HG02970 (cell line): ENCODE measurements at regions not wholly inside any gene's neighbourhood (a gene's known extent, or its start where the extent isn't known, plus 50 kb on each side); places are given as distances from the start of the nearest gene placed in this dataset.

Experiments
- ATAC-seq: cut with Tn5 transposase; IDR thresholded peaks from one replicate; pipeline ENCODE4 v1.9.1; 2021; ENCODE audit warnings: mild to moderate bottlenecking, moderate library complexity, moderate number of reproducible peaks; ENCODE audit not compliant: unreplicated experiment, low FRiP score

GRCh38 chr4:137468836-137469235 is 63.5 kb downstream of the PCDH18 start:
- ATAC-seq, result no peak

- no peak for ATAC-seq
Measured at GRCh38 chr4:137467537-137467936, 64.8 kb downstream of the PCDH18 start.

- ATAC-seq, result no peak
Measured at GRCh38 chr4:137463377-137464003, 68.8 kb downstream of the PCDH18 start.

- no peak for ATAC-seq
Measured at GRCh38 chr4:137455647-137456321, 76.5 kb downstream of the PCDH18 start.

GRCh38 chr4:137454767-137455166 is 77.5 kb downstream of the PCDH18 start:
- no peak for ATAC-seq

- no peak for ATAC-seq
Measured at GRCh38 chr4:137452799-137453198, 79.5 kb downstream of the PCDH18 start.

GRCh38 chr4:137451172-137451825 is 81.0 kb downstream of the PCDH18 start:
- ATAC-seq, result no peak

- ATAC-seq, result no peak
Measured at GRCh38 chr4:137448402-137448801, 83.9 kb downstream of the PCDH18 start.

- ATAC-seq, result no peak
Measured at GRCh38 chr4:137446071-137446470, 86.2 kb downstream of the PCDH18 start.

GRCh38 chr4:137443031-137443800 is 89.1 kb downstream of the PCDH18 start:
- ATAC-seq, result no peak

GRCh38 chr4:137432446-137433311 is 99.6 kb downstream of the PCDH18 start:
- no peak for ATAC-seq

- ATAC-seq, result no peak
Measured at GRCh38 chr4:137430171-137430570, 102.1 kb downstream of the PCDH18 start.

- no peak for ATAC-seq
Measured at GRCh38 chr4:137427411-137427810, 104.9 kb downstream of the PCDH18 start.

- ATAC-seq, result no peak
Measured at GRCh38 chr4:137425281-137425680, 107.0 kb downstream of the PCDH18 start.

- no peak for ATAC-seq
Measured at GRCh38 chr4:137422666-137423065, 109.6 kb downstream of the PCDH18 start.

GRCh38 chr4:137421796-137422195 is 110.5 kb downstream of the PCDH18 start:
- no peak for ATAC-seq

GRCh38 chr4:137420901-137421396 is 111.3 kb downstream of the PCDH18 start:
- ATAC-seq, result no peak

- ATAC-seq, result no peak
Measured at GRCh38 chr4:137417676-137418075, 114.6 kb downstream of the PCDH18 start.

GRCh38 chr4:137414802-137415201 is 117.5 kb downstream of the PCDH18 start:
- no peak for ATAC-seq
